Endothelial cell of umbilical vein (primary cell): ENCODE measurements at regions not wholly inside any gene's neighbourhood (a gene's known extent, or its start where the extent isn't known, plus 50 kb on each side); places are given as distances from the start of the nearest gene placed in this dataset.

Source experiments
- BruUV-seq: library from RNA; stranded (reverse); fragments of 400-500 nt; replicated peaks from 2 replicates; lab custom pipeline; 2021; lab: Mats Ljungman, UMichigan
- CTCF ChIA-PET: fragments of 300-600, 350-600 bp; sonication (Branson Sonifier 250); formaldehyde crosslinking; loops from one replicate; lab custom pipeline; 2021; ENCODE audit warnings: antibody characterized with exemption, inconsistent platforms; lab: Charles Lee
- POLR2A ChIA-PET: fragments of 300-600, 350-600 bp; sonication (Branson Sonifier 250); formaldehyde crosslinking; loops from one replicate; lab custom pipeline; 2021; ENCODE audit warnings: antibody characterized with exemption, inconsistent platforms; lab: Charles Lee
- DNase-seq: peaks from one replicate; pipeline ENCODE4 v3.0.0-alpha.2; 2011; ENCODE audit warnings: low read depth, low spot score
- FAIRE-seq: peaks from 2 replicates; lab custom pipeline; 2011; peaks lifted over from hg19 to GRCh38; lab: Jason Lieb, UNC
- H2AFZ ChIP-seq: 2 replicates; pipeline ENCODE4 v1.6.0; 2012; ENCODE audit warnings: low read depth, low read length, control low read depth, inconsistent platforms
- H3K27ac ChIP-seq: 2 replicates; pipeline ENCODE4 v1.5.1; 2011; ENCODE audit warnings: low read depth, mild to moderate bottlenecking, control low read depth, low read length, moderate library complexity; ENCODE audit not compliant: insufficient read depth
- H3K27me3 ChIP-seq, 2 experiments: 2 replicates each; pipeline versions ENCODE4 v1.6.0 to v1.6.1; 2011; ENCODE audit warnings: low read length in 2 of 2, mixed read lengths in 1 of 2; ENCODE audit not compliant: control insufficient read depth in 2 of 2, insufficient read depth in 2 of 2
- H3K36me3 ChIP-seq, 2 experiments: 2 replicates in 1 of 2; 3 replicates in 1 of 2; pipeline ENCODE4 v1.5.1; 2011; ENCODE audit warnings: low read length in 2 of 2, mild to moderate bottlenecking in 1 of 2, moderate library complexity in 1 of 2; ENCODE audit not compliant: control insufficient read depth in 2 of 2, insufficient read depth in 2 of 2; ENCODE audit errors: extremely low read depth in 1 of 2
- H3K4me1 ChIP-seq: 3 replicates; pipeline ENCODE4 v1.5.1; 2011; ENCODE audit warnings: mild to moderate bottlenecking, low read length; ENCODE audit not compliant: control insufficient read depth, insufficient read depth; ENCODE audit errors: extremely low read depth
- H3K4me2 ChIP-seq: 2 replicates; pipeline ENCODE4 v1.6.1; 2011; ENCODE audit warnings: low read length, control low read depth, mixed read lengths; ENCODE audit not compliant: insufficient read depth
- H3K4me3 ChIP-seq, 3 experiments: fragments of 200-600 bp in 1 of 3; sonication (generic), shearing (Covaris generic) in 1 of 3; replicated peaks in 1 of 3; 2 replicates each; pipeline ENCODE4 v1.5.1; 2011 to 2016; ENCODE audit warnings: control low read depth in 3 of 3, low read length in 3 of 3, mild to moderate bottlenecking in 2 of 3, inconsistent platforms in 1 of 3, low read depth in 1 of 3, moderate library complexity in 1 of 3; ENCODE audit not compliant: insufficient read depth in 1 of 3
- H3K79me2 ChIP-seq: 2 replicates; pipeline ENCODE4 v1.6.0; 2012; ENCODE audit warnings: low read length, inconsistent platforms; ENCODE audit not compliant: control insufficient read depth, insufficient read depth
- H3K9ac ChIP-seq: replicated peaks from 2 replicates; pipeline ENCODE3; 2011; ENCODE audit warnings: low read length, control low read depth; ENCODE audit not compliant: insufficient read depth; ENCODE audit errors: extremely low read depth
- H3K9me1 ChIP-seq: replicated peaks from 3 replicates; pipeline ENCODE4 v1.6.0; 2011; ENCODE audit warnings: mild to moderate bottlenecking, low read length; ENCODE audit not compliant: control insufficient read depth, insufficient read depth; ENCODE audit errors: extremely low read depth
- H3K9me3 ChIP-seq: replicated peaks from 2 replicates; pipeline ENCODE4 v1.5.1; 2012; ENCODE audit warnings: low read length, inconsistent platforms; ENCODE audit not compliant: control insufficient read depth, insufficient read depth
- H4K20me1 ChIP-seq: replicated peaks from 2 replicates; pipeline ENCODE3; 2011; ENCODE audit warnings: mild to moderate bottlenecking, low read length; ENCODE audit not compliant: control insufficient read depth, insufficient read depth; ENCODE audit errors: extremely low read depth
- CTCF ChIP-seq, 2 donors: IDR thresholded peaks; 1 replicate in 1 of 2; 2 replicates in 1 of 2; pipeline ENCODE4 v1.5.1; 2011; ENCODE audit warnings: low read length in 2 of 2, mild to moderate bottlenecking in 2 of 2, moderate library complexity in 2 of 2, control low read depth in 1 of 2, inconsistent platforms in 1 of 2, low read depth in 1 of 2; ENCODE audit not compliant: insufficient read depth in 1 of 2; ENCODE audit errors: extremely low read depth in 1 of 2
- EZH2 ChIP-seq: IDR thresholded peaks from 2 replicates; pipeline ENCODE4 v1.6.1; 2012; ENCODE audit warnings: borderline replicate concordance, low read depth, mild to moderate bottlenecking, moderate library complexity, low read length, inconsistent platforms; ENCODE audit not compliant: severe bottlenecking
- FOS ChIP-seq: IDR thresholded peaks from 2 replicates; pipeline ENCODE4 v1.6.1; 2011; ENCODE audit warnings: mild to moderate bottlenecking, low read length, moderate library complexity, borderline replicate concordance; ENCODE audit not compliant: insufficient read depth
- GATA2 ChIP-seq: IDR thresholded peaks from 2 replicates; pipeline ENCODE4 v1.7.0; 2011; ENCODE audit warnings: low read depth, mild to moderate bottlenecking, moderate library complexity, mixed read lengths, low read length; ENCODE audit not compliant: insufficient read length, insufficient read depth
- JUN ChIP-seq: IDR thresholded peaks from 2 replicates; pipeline ENCODE4 v1.6.1; 2011; ENCODE audit warnings: borderline replicate concordance, low read depth; ENCODE audit not compliant: insufficient read length, insufficient read depth
- MYC ChIP-seq: IDR thresholded peaks from one replicate; pipeline ENCODE4 v1.6.1; 2011; ENCODE audit warnings: mild to moderate bottlenecking, low read depth, low read length
- POLR2A ChIP-seq: IDR thresholded peaks from 2 replicates; pipeline ENCODE4 v1.6.1; 2012; ENCODE audit warnings: low read depth, mild to moderate bottlenecking, control low read depth, low read length
- POLR2AphosphoS5 ChIP-seq: IDR thresholded peaks from 2 replicates; pipeline ENCODE4 v1.6.1; 2012; ENCODE audit warnings: low read depth, mild to moderate bottlenecking, control low read depth, low read length, moderate library complexity; ENCODE audit not compliant: insufficient read depth
- dilution Hi-C: fragments of 300-500 bp; cut with MboI; formaldehyde crosslinking; loops from one replicate; pipeline ENCODE4 v1.15.0; 2019; ENCODE audit warnings: low sequenced_read_pairs; ENCODE audit not compliant: extremely low pct_ligation_motif_present
- intact Hi-C: fragments of 100-400 bp; cut with micrococcal nuclease; formaldehyde crosslinking; loops from one replicate; pipeline ENCODE4 v1.10.0; 2022
- TF ChIP-seq, protein P1 (sequence below): IDR thresholded peaks from 2 replicates; pipeline ENCODE4 v1.6.1; 2011; ENCODE audit not compliant: insufficient read depth, insufficient read length

DNA sequence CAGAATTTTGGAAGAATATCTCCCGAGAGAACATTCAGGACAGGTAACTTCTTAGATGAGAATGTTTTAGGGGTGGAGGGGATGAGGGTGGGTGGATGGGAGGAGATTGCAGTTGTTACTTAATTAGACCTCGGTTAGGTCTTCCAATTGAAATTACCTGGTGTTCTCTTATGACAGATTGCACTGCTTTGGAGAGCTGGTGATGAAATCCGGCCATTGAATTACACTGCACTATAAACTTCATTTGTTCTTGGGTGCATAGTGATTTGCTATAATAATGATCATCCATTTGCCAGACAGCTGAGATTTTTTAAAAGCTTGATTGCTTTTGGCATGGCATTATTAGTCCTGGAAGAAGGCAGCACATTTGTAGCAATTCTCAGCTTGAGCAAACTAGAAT lies 427.6 kb downstream of the GBA3 start:
- dilution Hi-C loops (no loop called here), intact Hi-C loops (no loop called here)

More for the DNA sequence above, 427.6 kb downstream of the GBA3 start:
- Histone ChIP-seq H3K4me3 (no peak overlapping the region), H3K4me2 (no peak overlapping the region), H3K9me3 (peaks cover 3% of the 10 kb centered on the region), H2AFZ (no peak overlapping the region), H3K9ac (no peak overlapping the region), H4K20me1 (no peaks in the 10 kb centered on the region), H3K79me2 (no peaks in the 10 kb centered on the region), H3K4me1 (no peaks in the 10 kb centered on the region), H3K27me3 (no peaks in the 10 kb centered on the region), H3K9me1 (no peaks in the 10 kb centered on the region), H3K27ac (no peak overlapping the region), H3K36me3 (no peaks in the 10 kb centered on the region)
- ChIA-PET POLR2A (no interaction called here), CTCF (no interaction called here)
- TF ChIP-seq POLR2AphosphoS5 (no peak), EZH2 (no peak), GATA2 (no peak), JUN (no peak), FOS (no peak), CTCF (IDR thresholded peaks at IDR 0.05; ENCODE audit: extremely low read depth in 1 of 2, insufficient read depth in 1 of 2, low read depth in 1 of 2, low read length in 2 of 2) (no peak), MYC (no peak), POLR2A (no peak)
- TF ChIP-seq, protein P1, sequence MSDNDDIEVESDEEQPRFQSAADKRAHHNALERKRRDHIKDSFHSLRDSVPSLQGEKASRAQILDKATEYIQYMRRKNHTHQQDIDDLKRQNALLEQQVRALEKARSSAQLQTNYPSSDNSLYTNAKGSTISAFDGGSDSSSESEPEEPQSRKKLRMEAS: no peak
- DNase-seq (no peak), FAIRE-seq (no peak)
- no TSS peak for BruUV-seq
